ENCODE measurements at regions not wholly inside any gene's neighbourhood (a gene's known extent, or its start where the extent isn't known, plus 50 kb on each side); places are given as distances from the start of the nearest gene placed in this dataset.

- no peak overlapping the region for H2BK15ac ChIP-seq (ENCODE audit: low read length)
- no peaks in the 10 kb centered on the region for H3K79me1 ChIP-seq (ENCODE audit: low read depth, low read length)
- ChIA-PET CTCF (ENCODE audit: partially characterized antibody) (interaction anchor here (0.7 to 1.1 kb wide), 2 partner anchors 42 to 109 kb away, joined by 3 read pairs; no protein-coding TSS in a partner anchor), POLR2A (ENCODE audit: partially characterized antibody) (no interaction called here)
- H3K23ac ChIP-seq (ENCODE audit: insufficient read length) = no peak overlapping the region
- H2AK5ac ChIP-seq (ENCODE audit: low read depth, low read length) = no peak overlapping the region
- H4K20me1 ChIP-seq (replicated peaks in 1 of 2; ENCODE audit: control insufficient read depth in 1 of 2, insufficient read depth in 2 of 2, low read length in 2 of 2) = no peaks in the 10 kb centered on the region
- no peak overlapping the region for H4K91ac ChIP-seq (replicated peaks; ENCODE audit: insufficient read length, low read length)
- H3K27me3 ChIP-seq (replicated peaks in 1 of 4; ENCODE audit: control insufficient read depth in 3 of 4, extremely low read depth in 1 of 4, insufficient read depth in 3 of 4, low read length in 3 of 4) = no peaks in the 10 kb centered on the region
- H3K14ac ChIP-seq (ENCODE audit: insufficient read length) = no peak overlapping the region
- H2BK5ac ChIP-seq (ENCODE audit: low read depth, low read length) = no peak overlapping the region
- H3K18ac ChIP-seq (ENCODE audit: extremely low read depth, low read length) = no peak overlapping the region
- H3K4me3 ChIP-seq (ENCODE audit: extremely low read depth in 1 of 4, insufficient read depth in 2 of 4, low read depth in 3 of 4, low read length in 4 of 4) = no peak overlapping the region
- FAIRE-seq (no peak), DNase-seq (ENCODE audit: low read depth in 1 of 2, low spot score in 2 of 2) (no peak)
- H3K56ac ChIP-seq (replicated peaks; ENCODE audit: insufficient read length, low read depth, low read length) = no peak overlapping the region
- no peak overlapping the region for H4K8ac ChIP-seq (ENCODE audit: extremely low read depth, insufficient read depth, low read length)
- 91% methylated on average over 5 of the region's 5 CpGs; no CpG with 5 or more reads in 1 of the 2 experiments for WGBS, 2 experiments (ENCODE audit: extremely low coverage in 1 of 2, insufficient coverage in 1 of 2, insufficient read length in 1 of 2, insufficient replicate concordance in 2 of 2, low coverage in 1 of 2, low lambda C conversion rate in 2 of 2, missing lambda C conversion rate in 1 of 2)
- H2BK120ac ChIP-seq (replicated peaks; ENCODE audit: low read depth, low read length) = no peak overlapping the region
- H3K4me2 ChIP-seq (ENCODE audit: insufficient read depth in 1 of 2, low read depth in 2 of 2, low read length in 2 of 2) = no peak overlapping the region
- H4K5ac ChIP-seq (ENCODE audit: insufficient read length, low read depth, low read length) = no peak overlapping the region
- no peak overlapping the region for H2AFZ ChIP-seq (ENCODE audit: low read length)
- no peaks in the 10 kb centered on the region for H3K23me2 ChIP-seq (ENCODE audit: low read depth, low read length)
- H3K79me2 ChIP-seq (ENCODE audit: control insufficient read depth in 1 of 2, insufficient read depth in 2 of 2, low read length in 2 of 2) = no peaks in the 10 kb centered on the region
- no peak overlapping the region for H3K4ac ChIP-seq (replicated peaks; ENCODE audit: insufficient read length, low read depth, low read length)
- no peaks in the 10 kb centered on the region for H3K36me3 ChIP-seq (ENCODE audit: control insufficient read depth in 2 of 4, insufficient read depth in 4 of 4, low read length in 3 of 4)
- no peak overlapping the region for H3K9ac ChIP-seq (replicated peaks in 1 of 4; ENCODE audit: extremely low read depth in 1 of 4, low read depth in 3 of 4, low read length in 3 of 4)
- no peak overlapping the region for H3K27ac ChIP-seq (ENCODE audit: low read depth, low read length)
- H3K4me1 ChIP-seq (replicated peaks in 1 of 4; ENCODE audit: control insufficient read depth in 3 of 4, insufficient read depth in 4 of 4, low read length in 3 of 4) = peaks cover 0 to 7% (median 1%) of the 10 kb centered on the region in 4 experiments; a peak in 3 of 7 replicates
- no peaks in the 10 kb centered on the region; a peak in 1 of 4 replicates for H3K9me3 ChIP-seq (ENCODE audit: insufficient read depth in 2 of 2, low read depth in 1 of 2, low read length in 1 of 2)
- no peak overlapping the region for H2BK20ac ChIP-seq (ENCODE audit: low read length)
- 0 out of 2 replicates have a peak overlapping the region, but pooled peaks have one; percentile 19 for H2BK12ac ChIP-seq (ENCODE audit: low read depth, low read length)
- TF ChIP-seq TAF1 (IDR thresholded peaks at IDR 0.05; ENCODE audit: low read depth, low read length) (no peak), MAX (IDR thresholded peaks at IDR 0.05) (no peak), RAD21 (IDR thresholded peaks at IDR 0.05 in 1 of 2, conservative IDR thresholded peaks at IDR 0.05 in 1 of 2; ENCODE audit: low read depth in 2 of 2, low read length in 2 of 2) (no peak), BCL11A (IDR thresholded peaks at IDR 0.05; ENCODE audit: low read depth in 2 of 2, low read length in 2 of 2) (no peak), POLR2A (IDR thresholded peaks at IDR 0.05; ENCODE audit: control extremely low read depth in 1 of 2, low read depth in 2 of 2, low read length in 2 of 2) (no peak), SP2 (IDR thresholded peaks at IDR 0.05; ENCODE audit: low read length) (no peak), CBX8 (IDR thresholded peaks at IDR 0.05; ENCODE audit: borderline replicate concordance, low read depth, low read length) (no peak), CREB1 (IDR thresholded peaks at IDR 0.05) (no peak), USF2 (IDR thresholded peaks at IDR 0.05; ENCODE audit: low read length) (no peak), CTBP2 (IDR thresholded peaks at IDR 0.05; ENCODE audit: borderline replicate concordance, insufficient read depth, insufficient read length, low read length) (no peak), TBP (IDR thresholded peaks at IDR 0.05; ENCODE audit: low read depth, low read length) (no peak)
Measured at GRCh38 chr4:12926189-12927066, 557.7 kb downstream of the RAB28 start.
